Aorta (tissue), 5 donors: ENCODE measurements at regions not wholly inside any gene's neighbourhood (a gene's known extent, or its start where the extent isn't known, plus 50 kb on each side); places are given as distances from the start of the nearest gene placed in this dataset.
"Not testable (repeated sequence)": the region's sequence is repeated elsewhere in the genome, so short reads cannot be mapped to it uniquely, and the experiment has no call there.

Experiments used
- ATAC-seq: fragments of 200-7000 bp; cut with Tn5 transposase; one replicate; pipeline ENCODE4 v1.9.1; 2022; ENCODE audit warnings: moderate library complexity; ENCODE audit not compliant: low FRiP score
- DNase-seq, 2 donors: peaks; one replicate each; pipeline ENCODE4 v3.0.0-alpha.2; 2020
- H3K27ac ChIP-seq, 2 donors: one replicate each; pipeline ENCODE4 v1.5.1; 2013; ENCODE audit warnings: low read length in 2 of 2, mild to moderate bottlenecking in 2 of 2, moderate library complexity in 2 of 2, control low read depth in 1 of 2, inconsistent platforms in 1 of 2, low read depth in 1 of 2
- H3K27me3 ChIP-seq, 2 donors: one replicate each; pipeline ENCODE4 v1.6.1; 2013; ENCODE audit warnings: control low read depth in 1 of 2, low read length in 1 of 2, mild to moderate bottlenecking in 1 of 2, moderate library complexity in 1 of 2; ENCODE audit not compliant: insufficient read depth in 2 of 2, control insufficient read depth in 1 of 2
- H3K36me3 ChIP-seq, 2 donors: one replicate each; pipeline ENCODE4 v1.6.1; 2013; ENCODE audit warnings: control low read depth in 1 of 2, low read length in 1 of 2, mild to moderate bottlenecking in 1 of 2; ENCODE audit not compliant: insufficient read depth in 2 of 2, control insufficient read depth in 1 of 2
- H3K4me1 ChIP-seq, 2 donors: one replicate each; pipeline ENCODE4 v1.6.1; 2013; ENCODE audit warnings: low read length in 2 of 2, control low read depth in 1 of 2, mild to moderate bottlenecking in 1 of 2, moderate library complexity in 1 of 2; ENCODE audit not compliant: insufficient read depth in 2 of 2, control insufficient read depth in 1 of 2
- H3K4me3 ChIP-seq, 2 donors: one replicate each; pipeline ENCODE4 v1.5.1; 2013; ENCODE audit warnings: low read length in 2 of 2, control low read depth in 1 of 2, mild to moderate bottlenecking in 1 of 2
- H3K9me3 ChIP-seq: one replicate; pipeline ENCODE4 v1.6.1; 2013; ENCODE audit warnings: mild to moderate bottlenecking, low read length; ENCODE audit not compliant: control insufficient read depth
- WGBS, 2 donors: extraction: QIAGEN DNeasy Blood & Tissue Kit; methylation state at CpG; one replicate each; pipeline ENCODE4 v1.1.7; 2013; 5-methylcytosine and 5-hydroxymethylcytosine counted together
- intact Hi-C, 2 donors: fragments of 100-400 bp; cut with DNase I; formaldehyde crosslinking; loops; one replicate each; pipeline versions ENCODE4 v1.14.2 to v1.15.0; 2022
- donor health status: healthy with polysubstance abuse.
- donor health status: Bipolar disorder and iron deficiency.
- donor health status: DM: no; HTN: no; CAD: no.
- donor health status: DM: no; HTN: no; CAD: no.
- donor health status: DM: yes; HTN: yes; CAD: no.

DNA sequence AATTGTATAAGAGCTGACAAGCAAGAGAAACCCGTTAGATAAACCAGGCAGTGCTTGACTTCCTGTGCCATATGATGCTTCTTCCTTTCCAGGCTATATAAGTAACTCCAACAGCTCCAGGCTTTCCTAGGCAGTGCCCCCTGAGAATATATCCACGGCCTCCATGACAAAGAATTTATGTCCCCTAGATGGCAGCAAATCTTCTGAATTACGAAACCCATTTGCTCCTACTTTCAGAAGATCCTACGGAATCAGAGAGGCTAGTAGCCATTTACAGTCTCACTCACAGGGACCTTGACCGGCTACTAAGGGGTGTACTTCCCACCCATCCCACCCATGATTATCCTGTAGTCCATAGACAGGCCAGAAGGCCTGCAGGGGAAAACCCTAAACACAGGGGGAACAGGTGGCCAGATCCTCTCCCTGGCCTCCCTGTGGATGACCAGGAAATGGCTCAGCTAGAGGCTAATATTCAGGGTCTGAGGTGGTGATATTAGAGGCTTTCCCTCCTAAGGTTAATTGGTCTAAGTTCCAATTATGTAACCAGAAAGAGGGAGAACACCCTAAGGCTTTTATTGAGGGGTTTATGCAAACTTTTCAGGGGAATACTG, 77.2 kb upstream of the DCD start:
- DNase-seq (no peak), ATAC-seq (no peak)
- intact Hi-C loops: no loop called here
- Histone ChIP-seq H3K9me3 (no peaks in the 10 kb centered on the region), H3K27ac (no peak overlapping the region), H3K4me1 (no peaks in the 10 kb centered on the region), H3K36me3 (no peaks in the 10 kb centered on the region), H3K27me3 (no peaks in the 10 kb centered on the region), H3K4me3 (no peak overlapping the region)
- WGBS, 2 donors: 21 to 27% methylated on average over 5 of the region's 5 CpGs

DNA sequence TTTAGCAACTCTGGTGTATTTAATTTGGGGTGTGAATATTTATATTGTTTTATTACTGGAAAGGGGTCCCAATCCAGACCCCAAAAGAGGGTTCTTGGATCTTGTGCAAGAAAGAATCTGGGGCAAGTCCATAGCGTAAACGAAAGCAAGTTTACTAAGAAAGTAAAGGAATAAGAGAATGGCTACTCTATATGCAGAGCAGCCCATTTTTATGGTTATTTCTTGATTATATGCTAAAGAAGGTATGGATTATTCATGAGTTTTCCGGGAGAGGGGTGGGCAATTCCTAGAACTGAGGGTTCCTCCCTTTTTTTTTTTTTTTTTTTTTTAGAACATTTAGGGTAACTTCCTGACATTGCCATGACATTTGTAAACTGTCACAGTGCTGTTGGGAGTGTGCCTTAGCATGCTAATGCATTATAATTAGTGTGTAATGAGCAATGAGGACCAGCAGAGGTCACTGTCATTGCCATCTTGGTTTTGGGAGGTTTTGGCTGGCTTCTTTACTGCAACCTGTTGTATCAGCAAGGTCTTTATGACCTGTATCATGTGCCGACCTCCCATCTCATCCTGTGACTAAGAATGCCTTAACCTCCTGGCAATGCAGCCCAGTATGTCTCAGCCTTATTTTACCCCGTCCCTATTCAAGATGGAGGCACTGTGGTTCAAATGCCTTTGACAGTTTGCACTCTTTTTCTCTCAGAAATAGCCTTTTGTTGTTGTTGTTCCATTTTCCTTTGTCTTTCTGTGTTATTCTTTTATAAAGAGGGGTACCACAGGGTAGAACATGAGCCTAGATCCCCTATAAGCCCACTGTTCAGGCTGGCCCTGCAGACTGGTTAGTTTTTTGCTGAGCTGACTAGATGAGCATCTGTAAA, 75.5 kb upstream of the DCD start:
- H3K27ac ChIP-seq: no peak overlapping the region
- intact Hi-C loops: no loop called here
- H3K36me3 ChIP-seq: no peaks in the 10 kb centered on the region
- no peaks in the 10 kb centered on the region for H3K27me3 ChIP-seq
- H3K9me3 ChIP-seq: no peaks in the 10 kb centered on the region
- ATAC-seq: no peak
- WGBS, 2 donors: 76% methylated on average over 5 of the region's 5 CpGs
- no peaks in the 10 kb centered on the region for H3K4me1 ChIP-seq
- no peak overlapping the region for H3K4me3 ChIP-seq
- no peak for DNase-seq

DNA sequence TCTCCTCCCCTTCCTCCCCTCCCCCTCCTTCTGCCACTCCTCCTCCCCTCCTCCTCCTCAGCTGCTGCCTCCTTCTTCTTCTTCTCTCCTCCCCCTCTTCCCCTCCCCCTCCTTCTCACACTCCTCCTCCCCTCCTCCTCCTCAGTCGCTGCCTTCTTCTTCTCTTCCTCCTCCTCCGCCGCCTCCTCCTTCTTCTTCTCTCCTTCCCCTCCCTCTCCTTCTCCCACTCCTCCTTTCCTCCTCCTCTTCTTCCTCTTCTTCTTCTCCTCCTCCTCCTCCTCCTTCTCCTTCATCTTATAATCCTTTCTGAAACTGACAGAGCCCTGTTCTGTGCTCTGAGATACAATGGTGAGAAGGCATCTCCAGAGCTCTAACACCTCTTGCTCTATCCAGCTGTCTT, 73.1 kb upstream of the DCD start:
- Histone ChIP-seq H3K4me1 (no peaks in the 10 kb centered on the region), H3K9me3 (no peaks in the 10 kb centered on the region), H3K27ac (no peak overlapping the region), H3K36me3 (no peaks in the 10 kb centered on the region), H3K4me3 (no peak overlapping the region), H3K27me3 (no peaks in the 10 kb centered on the region)
- 52 to 62% methylated on average over 3 of the region's 3 CpGs for WGBS, 2 donors
- no peak for DNase-seq
- intact Hi-C loops: no loop called here
- no peak for ATAC-seq

DNA sequence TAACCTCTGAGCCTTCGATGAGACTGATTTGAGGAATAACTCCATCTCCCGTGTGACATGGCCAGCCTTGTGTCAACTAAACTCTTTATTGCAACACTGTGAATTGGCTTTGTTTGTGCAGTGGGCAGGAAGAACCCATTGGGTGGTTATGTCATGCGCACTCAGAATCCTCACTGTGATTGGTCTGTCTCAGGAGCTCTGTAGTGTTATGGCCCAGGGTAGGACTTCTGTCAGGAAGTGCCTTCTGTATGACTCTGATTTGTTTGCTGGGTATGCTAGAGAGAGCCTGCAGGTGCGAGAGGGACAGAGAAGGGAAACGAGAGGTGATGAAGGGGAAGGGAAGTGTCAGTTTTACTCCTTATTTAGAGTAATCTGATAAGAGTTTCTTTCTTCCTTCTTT, 71.5 kb upstream of the DCD start:
- DNase-seq: no peak
- intact Hi-C loops: no loop called here

DNA sequence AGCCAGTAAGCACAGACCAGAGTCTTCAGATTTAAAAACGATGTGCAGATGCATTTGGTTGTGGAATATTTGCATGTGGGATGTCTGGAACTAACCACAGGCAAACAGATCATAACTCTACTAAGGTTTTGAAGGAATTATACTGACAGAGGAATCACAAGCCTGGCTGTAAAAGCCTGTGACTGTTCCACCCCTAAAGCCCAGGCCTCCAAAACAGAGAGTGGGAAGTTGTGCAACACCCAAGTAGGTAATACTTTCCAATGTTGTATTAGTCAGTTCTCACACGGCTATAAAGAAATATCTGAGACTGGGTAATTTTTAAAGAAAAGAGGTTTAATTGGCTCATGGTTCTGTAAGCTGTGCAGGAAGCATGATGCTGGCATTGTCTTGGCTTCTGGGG, 68.1 kb upstream of the DCD start:
- Histone ChIP-seq H3K4me3 (no peak overlapping the region), H3K4me1 (no peaks in the 10 kb centered on the region), H3K36me3 (no peaks in the 10 kb centered on the region), H3K27ac (no peak overlapping the region), H3K27me3 (no peaks in the 10 kb centered on the region), H3K9me3 (no peaks in the 10 kb centered on the region)
- intact Hi-C loops: no loop called here
- ATAC-seq (no peak), DNase-seq (no peak)
- 42 to 48% methylated on average over 2 of the region's 2 CpGs for WGBS, 2 donors

More for the DNA sequence above, 71.5 kb upstream of the DCD start:
- H3K27ac ChIP-seq: no peak overlapping the region
- WGBS, 2 donors: 67 to 69% methylated on average over 5 of the region's 5 CpGs
- no peaks in the 10 kb centered on the region for H3K9me3 ChIP-seq
- no peaks in the 10 kb centered on the region for H3K4me1 ChIP-seq
- no peak overlapping the region for H3K4me3 ChIP-seq
- no peaks in the 10 kb centered on the region for H3K27me3 ChIP-seq
- no peak for ATAC-seq
- H3K36me3 ChIP-seq: no peaks in the 10 kb centered on the region

DNA sequence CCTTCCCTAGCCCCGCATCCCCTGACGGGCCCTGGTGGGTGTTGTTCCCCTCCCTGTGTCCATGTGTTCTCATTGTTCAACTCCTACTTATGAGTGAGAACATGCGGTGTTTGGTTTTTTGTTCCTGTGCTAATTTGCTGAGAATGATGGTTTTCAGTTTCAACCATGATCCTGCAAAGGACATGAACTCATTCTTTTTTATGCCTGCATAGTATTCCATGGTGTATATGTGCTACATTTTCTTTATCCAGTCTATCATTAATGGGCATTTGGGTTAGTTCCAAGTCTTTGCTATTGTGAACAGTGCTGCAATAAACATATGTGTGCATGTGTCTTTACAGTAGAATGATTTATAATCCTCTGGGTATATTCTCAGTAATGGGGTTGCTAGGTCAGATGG, 65.7 kb upstream of the DCD start:
- H3K36me3 ChIP-seq, H3K4me3 ChIP-seq, ATAC-seq, intact Hi-C loops, H3K4me1 ChIP-seq, H3K27ac ChIP-seq, H3K27me3 ChIP-seq, DNase-seq, H3K9me3 ChIP-seq: not testable (repeated sequence)
- 74 to 76% methylated on average over 3 of the region's 3 CpGs for WGBS, 2 donors

DNA sequence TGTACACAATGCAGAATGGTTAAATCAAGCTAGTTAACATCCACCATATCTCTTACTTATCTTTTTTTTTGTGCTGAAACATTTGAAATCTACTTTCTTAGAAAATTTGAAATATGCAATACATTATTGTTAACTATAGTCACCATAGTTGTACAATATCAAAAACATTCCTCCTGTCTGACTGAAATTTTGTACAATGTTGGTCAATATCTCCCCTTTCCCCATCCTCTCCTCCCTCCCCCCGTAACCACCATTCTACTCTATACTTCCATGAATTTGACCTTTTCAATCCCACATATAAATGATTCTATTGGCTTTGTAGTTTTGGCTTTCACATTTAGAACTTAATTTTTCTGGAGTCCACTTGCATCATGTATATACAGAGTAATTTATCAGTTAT, 63.5 kb upstream of the DCD start:
- ATAC-seq (no peak), DNase-seq (no peak)
- WGBS, 2 donors: 77 to 81% methylated on average over 1 of the region's 1 CpG
- Histone ChIP-seq H3K9me3 (no peaks in the 10 kb centered on the region), H3K4me3 (no peak overlapping the region), H3K4me1 (no peaks in the 10 kb centered on the region), H3K27me3 (no peaks in the 10 kb centered on the region), H3K27ac (no peak overlapping the region), H3K36me3 (no peaks in the 10 kb centered on the region)
- intact Hi-C loops: no loop called here

DNA sequence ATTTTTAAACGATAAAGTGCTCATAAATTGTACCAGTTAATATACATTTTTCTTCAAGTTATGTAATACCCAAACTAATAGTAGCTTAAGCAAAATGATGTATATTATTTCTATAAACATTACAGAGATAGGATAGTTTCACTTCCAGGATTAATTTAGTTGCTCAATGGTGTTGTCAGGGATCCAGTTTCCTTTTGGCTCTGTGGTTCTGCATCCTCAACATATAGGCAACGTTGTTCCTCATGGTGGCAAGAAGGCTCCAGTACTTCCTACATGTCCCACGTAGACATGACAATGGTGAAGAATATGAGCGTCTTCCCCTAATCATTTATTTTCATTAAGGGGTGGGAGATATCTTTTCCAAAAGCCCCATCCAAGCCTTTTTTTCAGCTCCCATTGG, 60.7 kb upstream of the DCD start:
- Histone ChIP-seq H3K27ac (no peak overlapping the region), H3K36me3 (no peaks in the 10 kb centered on the region), H3K9me3 (no peaks in the 10 kb centered on the region), H3K4me3 (no peak overlapping the region), H3K4me1 (no peaks in the 10 kb centered on the region), H3K27me3 (no peaks in the 10 kb centered on the region)
- ATAC-seq (no peak), DNase-seq (no peak)
- 81 to 85% methylated on average over 4 of the region's 4 CpGs for WGBS, 2 donors
- intact Hi-C loops: no loop called here

DNA sequence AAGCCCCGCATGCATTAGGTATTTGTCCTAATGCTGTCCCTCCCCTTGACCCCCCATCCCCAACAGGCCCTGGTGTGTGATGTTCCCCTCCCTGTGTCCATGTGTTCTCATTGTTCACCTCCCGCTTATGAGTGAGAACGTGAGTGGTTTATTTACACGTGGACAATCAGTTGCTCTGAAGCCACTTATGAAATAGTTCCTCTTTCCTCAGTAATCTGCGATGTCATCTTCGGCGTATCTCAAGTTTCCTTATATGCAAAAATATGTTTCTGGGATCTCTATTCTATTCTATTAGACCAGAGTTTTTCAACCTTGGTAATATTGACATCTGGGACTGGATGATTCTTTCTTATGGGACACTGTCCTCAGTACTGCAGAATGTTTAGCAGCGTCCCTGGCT, 56.0 kb upstream of the DCD start:
- ATAC-seq: no peak
- 79 to 82% methylated on average over 8 of the region's 8 CpGs for WGBS, 2 donors
- Histone ChIP-seq H3K9me3 (no peaks in the 10 kb centered on the region), H3K36me3 (no peaks in the 10 kb centered on the region), H3K4me3 (no peak overlapping the region), H3K4me1 (no peaks in the 10 kb centered on the region), H3K27ac (no peak overlapping the region), H3K27me3 (no peaks in the 10 kb centered on the region)
- DNase-seq: no peak
- intact Hi-C loops: loop anchor here in 1 of 2 donors (5.0 kb wide), 1 partner anchor 253 kb away; no protein-coding TSS in a partner anchor
